Fibroblast of pulmonary artery (primary cell): ENCODE measurements at regions not wholly inside any gene's neighbourhood (a gene's known extent, or its start where the extent isn't known, plus 50 kb on each side); places are given as distances from the start of the nearest gene placed in this dataset.

Source experiments
- DNase-seq: peaks from one replicate; pipeline ENCODE4 v3.0.0-alpha.2; 2010; ENCODE audit warnings: low read depth
- H3K4me3 ChIP-seq: replicated peaks from 2 replicates; pipeline ENCODE4 v1.5.1; 2011; ENCODE audit warnings: low read depth, mild to moderate bottlenecking, control low read depth, low read length, moderate library complexity
- TF ChIP-seq, protein P1 (sequence below): IDR thresholded peaks from 2 replicates; pipeline ENCODE4 v1.5.1; 2011; ENCODE audit warnings: mild to moderate bottlenecking, control low read depth, low read length, inconsistent platforms; ENCODE audit errors: missing control alignments

DNA sequence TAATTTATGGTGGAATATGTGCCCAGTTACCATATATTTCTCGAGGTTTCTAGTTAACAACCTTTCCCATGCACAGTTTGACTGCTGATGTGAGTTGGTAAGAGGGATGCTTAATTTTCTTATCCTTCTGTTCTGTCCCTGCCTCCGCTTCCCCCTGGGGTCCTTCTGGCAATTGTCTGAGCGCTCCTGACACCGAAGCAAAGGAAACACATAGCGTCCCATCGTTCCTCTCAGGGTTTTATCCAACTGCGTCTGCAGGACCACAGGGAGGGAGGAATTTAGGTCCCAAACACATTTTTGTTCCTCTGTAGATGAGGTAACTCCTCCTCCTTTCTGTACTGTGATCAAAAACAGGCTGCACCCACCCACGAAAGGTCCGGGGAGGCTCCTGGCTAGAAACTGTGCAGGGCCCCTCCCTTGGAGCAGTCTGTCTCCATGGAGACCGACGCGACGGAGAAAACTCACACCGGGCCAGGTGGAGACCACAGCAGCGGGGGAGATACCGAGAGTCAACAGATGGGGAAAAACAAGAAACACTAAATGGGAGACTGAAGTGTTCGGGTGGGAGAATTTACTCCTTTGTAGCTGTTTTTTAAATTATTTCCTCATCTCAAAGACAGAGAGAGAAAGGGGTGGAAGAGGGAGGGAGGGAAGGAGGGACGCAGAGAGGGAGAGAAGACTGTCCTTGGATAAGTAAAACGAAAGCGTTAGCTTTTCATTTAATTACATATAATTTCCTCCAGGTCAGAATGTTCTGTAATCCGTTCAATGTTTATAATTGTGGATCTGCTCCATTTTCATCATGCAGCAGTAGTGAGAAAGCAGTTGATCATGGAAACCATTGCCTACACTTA, 191.8 kb upstream of the NBEA start:
- H3K4me3 ChIP-seq, result peak overlapping the region; percentile 41
- TF ChIP-seq, protein P1, sequence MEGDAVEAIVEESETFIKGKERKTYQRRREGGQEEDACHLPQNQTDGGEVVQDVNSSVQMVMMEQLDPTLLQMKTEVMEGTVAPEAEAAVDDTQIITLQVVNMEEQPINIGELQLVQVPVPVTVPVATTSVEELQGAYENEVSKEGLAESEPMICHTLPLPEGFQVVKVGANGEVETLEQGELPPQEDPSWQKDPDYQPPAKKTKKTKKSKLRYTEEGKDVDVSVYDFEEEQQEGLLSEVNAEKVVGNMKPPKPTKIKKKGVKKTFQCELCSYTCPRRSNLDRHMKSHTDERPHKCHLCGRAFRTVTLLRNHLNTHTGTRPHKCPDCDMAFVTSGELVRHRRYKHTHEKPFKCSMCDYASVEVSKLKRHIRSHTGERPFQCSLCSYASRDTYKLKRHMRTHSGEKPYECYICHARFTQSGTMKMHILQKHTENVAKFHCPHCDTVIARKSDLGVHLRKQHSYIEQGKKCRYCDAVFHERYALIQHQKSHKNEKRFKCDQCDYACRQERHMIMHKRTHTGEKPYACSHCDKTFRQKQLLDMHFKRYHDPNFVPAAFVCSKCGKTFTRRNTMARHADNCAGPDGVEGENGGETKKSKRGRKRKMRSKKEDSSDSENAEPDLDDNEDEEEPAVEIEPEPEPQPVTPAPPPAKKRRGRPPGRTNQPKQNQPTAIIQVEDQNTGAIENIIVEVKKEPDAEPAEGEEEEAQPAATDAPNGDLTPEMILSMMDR, result no peak
- peak; percentile 55 for DNase-seq

DNA sequence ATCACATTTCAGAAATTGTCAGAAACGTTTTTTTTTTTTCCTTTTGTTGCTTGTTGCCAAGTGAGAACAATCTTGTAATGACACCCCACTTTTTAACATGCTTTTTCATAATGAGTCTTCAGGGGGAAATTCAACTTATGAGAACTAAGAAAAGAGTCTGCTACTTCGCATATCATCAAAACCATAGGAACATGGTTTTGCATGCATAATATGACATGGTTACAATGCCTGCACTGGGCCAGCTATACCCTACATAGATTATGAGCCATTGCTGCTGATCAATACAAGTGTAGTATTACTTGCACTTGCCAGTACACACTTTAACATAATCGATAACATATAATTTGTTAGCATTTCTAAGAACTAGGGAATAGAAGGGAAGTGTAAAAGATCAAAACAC, 191.0 kb upstream of the NBEA start:
- no peak for DNase-seq
- no peak overlapping the region for H3K4me3 ChIP-seq
- TF ChIP-seq, protein P1, result no peak

DNA sequence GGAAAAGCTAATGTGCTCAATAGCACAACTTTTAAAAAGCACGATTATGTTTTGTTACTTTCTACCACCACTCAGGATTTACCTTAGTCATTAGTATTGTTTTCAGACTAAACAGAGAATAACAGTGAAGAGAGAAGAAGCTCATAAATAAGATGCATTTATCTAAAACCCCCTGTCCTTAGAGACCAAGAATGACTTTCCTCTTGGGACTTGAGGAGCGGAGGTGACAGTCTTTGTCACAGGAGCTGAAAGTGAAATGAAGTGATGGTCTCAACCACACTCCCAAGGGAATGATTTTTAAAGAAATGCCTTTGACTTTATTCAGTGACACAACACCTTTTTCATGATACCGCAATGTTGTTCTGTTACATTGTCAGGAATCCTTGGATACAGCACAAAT, 190.6 kb upstream of the NBEA start:
- DNase-seq, result no peak
- TF ChIP-seq, protein P1, result no peak
- no peak overlapping the region for H3K4me3 ChIP-seq

DNA sequence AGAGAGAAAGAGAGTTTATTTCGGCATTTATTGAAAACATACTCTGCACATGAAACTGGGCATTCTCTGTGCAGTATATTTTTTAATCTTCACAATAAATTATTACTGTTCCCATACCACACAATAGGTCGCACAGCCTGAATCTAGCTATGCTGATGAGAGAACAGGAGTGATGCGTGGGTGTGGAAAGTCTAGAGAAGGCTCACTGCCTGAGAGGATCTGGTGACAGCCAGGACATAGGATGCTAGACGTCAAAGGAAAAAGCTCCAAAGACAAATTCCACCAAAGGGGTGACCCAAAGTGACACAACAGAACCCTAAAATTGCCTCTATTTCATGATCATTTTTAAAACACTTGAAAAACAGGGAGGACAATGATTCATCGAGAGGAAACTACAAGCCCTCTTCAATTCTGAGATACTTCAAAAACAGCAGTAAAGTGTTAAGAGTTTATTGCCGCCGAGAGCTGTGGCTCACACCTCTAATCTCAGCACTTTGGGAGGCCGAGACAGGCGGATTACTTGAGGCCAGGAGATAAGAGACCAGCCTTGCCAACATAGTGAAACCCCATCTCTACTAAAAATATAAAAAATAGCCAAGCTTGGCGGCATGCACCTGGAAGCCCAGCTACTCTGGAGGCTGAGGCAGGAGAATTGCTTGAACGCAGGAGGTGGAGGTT, 189.6 kb upstream of the NBEA start:
- H3K4me3 ChIP-seq, result no peak overlapping the region
- no peak for DNase-seq
- TF ChIP-seq, protein P1, result no peak

DNA sequence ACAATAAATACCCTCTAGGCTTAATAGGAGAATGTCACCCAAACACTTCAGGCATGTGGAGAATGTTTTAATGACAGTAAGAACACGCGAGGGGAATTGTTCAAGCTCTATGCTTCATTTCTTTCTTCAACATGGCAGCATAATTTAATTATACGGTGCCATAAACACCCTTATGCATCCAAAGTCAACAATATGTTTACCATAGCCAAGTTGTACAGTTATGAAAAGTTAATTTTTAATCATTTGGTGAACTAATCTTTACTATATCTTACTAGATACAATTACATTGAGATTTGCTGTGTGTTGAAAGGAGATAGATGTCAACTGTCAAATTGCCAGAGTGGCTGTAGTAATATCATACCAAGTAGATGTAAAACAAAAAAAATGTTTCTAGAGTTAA, 185.9 kb upstream of the NBEA start:
- DNase-seq, result no peak
- TF ChIP-seq, protein P1, result no peak
- no peak overlapping the region for H3K4me3 ChIP-seq

DNA sequence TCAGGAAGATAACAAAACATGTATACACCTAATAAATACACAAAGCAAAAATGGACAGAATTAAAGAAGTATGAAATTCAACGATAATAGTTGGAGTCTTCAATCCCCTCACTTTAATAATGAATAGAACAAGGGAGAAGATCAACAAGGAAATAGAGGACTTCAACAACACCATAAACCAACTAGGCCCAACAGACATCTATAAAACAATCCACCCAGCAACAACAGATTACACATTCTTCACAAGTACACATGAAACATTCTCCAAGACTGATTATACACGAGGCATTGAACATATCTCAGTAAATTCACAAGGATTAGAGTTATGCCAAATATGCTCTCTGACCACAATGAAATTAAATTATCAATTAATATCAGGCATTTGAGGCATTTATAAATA, 185.5 kb upstream of the NBEA start:
- no peak overlapping the region for H3K4me3 ChIP-seq
- no peak for DNase-seq
- TF ChIP-seq, protein P1, result no peak

DNA sequence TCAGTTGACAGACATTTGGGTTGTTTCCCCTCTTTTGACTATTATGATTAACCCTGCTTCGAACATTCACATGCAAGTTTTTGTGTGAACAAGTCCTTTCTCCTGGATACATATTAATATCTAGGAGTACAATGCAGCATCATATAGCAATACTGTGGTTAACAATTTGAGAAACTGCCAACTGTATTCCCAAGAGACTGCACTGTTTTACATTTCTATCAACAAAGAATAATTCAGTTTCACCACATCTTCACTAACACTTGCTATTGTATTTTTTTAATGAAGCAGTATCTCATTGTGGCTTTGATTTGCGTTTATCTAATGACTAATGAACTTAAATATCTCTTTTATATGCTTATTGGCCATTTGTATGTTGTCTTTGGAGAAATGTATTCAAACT, 184.6 kb upstream of the NBEA start:
- peak; percentile 44 for DNase-seq
- no peak overlapping the region for H3K4me3 ChIP-seq
- TF ChIP-seq, protein P1, result no peak
